ENCODE measurements at regions not wholly inside any gene's neighbourhood (a gene's known extent, or its start where the extent isn't known, plus 50 kb on each side); places are given as distances from the start of the nearest gene placed in this dataset.
"Not testable (repeated sequence)": the region's sequence is repeated elsewhere in the genome, so short reads cannot be mapped to it uniquely, and the experiment has no call there.

GRCh38 chr12:89200217-89200616 is 152.1 kb downstream of the DUSP6 start:
- no peak for TF ChIP-seq CTCF (IDR thresholded peaks at IDR 0.05)
- Histone ChIP-seq H2AFZ (no peak overlapping the region), H3K79me2 (no peaks in the 10 kb centered on the region), H3K4me3 (ENCODE audit: low read depth, low read length) (no peak overlapping the region), H3K27ac (no peak overlapping the region), H3K36me3 (ENCODE audit: control insufficient read depth, insufficient read depth, low read length) (no peaks in the 10 kb centered on the region), H3K4me2 (ENCODE audit: low read length) (no peak overlapping the region), H3K9me3 (ENCODE audit: control insufficient read depth, low read length) (no peaks in the 10 kb centered on the region), H3K9ac (no peak overlapping the region), H3K4me1 (no peaks in the 10 kb centered on the region), H3K27me3 (ENCODE audit: control insufficient read depth, insufficient read depth, low read length) (no peaks in the 10 kb centered on the region)

- no peak overlapping the region for H3K27ac ChIP-seq
- H3K36me3 ChIP-seq (ENCODE audit: control insufficient read depth, insufficient read depth, low read length) = no peaks in the 10 kb centered on the region
- no peaks in the 10 kb centered on the region for H3K79me2 ChIP-seq
- no peak overlapping the region for H3K9ac ChIP-seq
- no peak overlapping the region for H3K4me2 ChIP-seq (ENCODE audit: low read length)
- no peak overlapping the region for H3K4me3 ChIP-seq (ENCODE audit: low read depth, low read length)
- TF ChIP-seq CTCF (IDR thresholded peaks at IDR 0.05) = no peak
- H3K9me3 ChIP-seq (ENCODE audit: control insufficient read depth, low read length) = no peaks in the 10 kb centered on the region
- no peaks in the 10 kb centered on the region for H3K4me1 ChIP-seq
- no peak overlapping the region for H2AFZ ChIP-seq
- H3K27me3 ChIP-seq (ENCODE audit: control insufficient read depth, insufficient read depth, low read length) = no peaks in the 10 kb centered on the region
Measured at GRCh38 chr12:89195470-89195869, 156.8 kb downstream of the DUSP6 start.

DNA sequence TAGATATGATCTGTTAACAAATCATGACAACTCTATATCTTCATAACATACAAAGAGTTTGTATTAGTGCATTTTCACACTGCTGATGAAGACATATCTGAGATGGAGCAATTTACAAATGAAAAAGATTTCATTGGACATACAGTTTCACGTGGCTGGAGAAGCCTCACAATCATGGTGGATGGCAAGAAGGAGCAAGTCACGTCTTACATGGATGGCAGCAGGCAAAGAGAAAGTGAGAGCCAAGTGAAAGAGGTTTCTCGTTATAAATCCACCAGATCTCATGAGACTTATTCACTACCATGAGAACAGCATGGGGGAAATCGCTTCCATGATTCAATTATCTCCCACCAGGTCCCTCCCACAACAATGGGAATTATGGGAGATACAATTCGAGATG is 157.6 kb downstream of the DUSP6 start:
- H3K27ac ChIP-seq = no peak overlapping the region
- H3K4me1 ChIP-seq = no peaks in the 10 kb centered on the region
- TF ChIP-seq CTCF (IDR thresholded peaks at IDR 0.05) = no peak
- H3K9me3 ChIP-seq (ENCODE audit: control insufficient read depth, low read length) = no peaks in the 10 kb centered on the region
- H3K27me3 ChIP-seq (ENCODE audit: control insufficient read depth, insufficient read depth, low read length) = no peaks in the 10 kb centered on the region
- no peak overlapping the region for H2AFZ ChIP-seq
- H3K79me2 ChIP-seq = no peaks in the 10 kb centered on the region
- H3K36me3 ChIP-seq (ENCODE audit: control insufficient read depth, insufficient read depth, low read length) = peaks cover 2% of the 10 kb centered on the region
- no peak overlapping the region for H3K4me2 ChIP-seq (ENCODE audit: low read length)
- H3K4me3 ChIP-seq (ENCODE audit: low read depth, low read length) = no peak overlapping the region
- no peak overlapping the region for H3K9ac ChIP-seq

- no peaks in the 10 kb centered on the region for H3K27me3 ChIP-seq (ENCODE audit: control insufficient read depth, insufficient read depth, low read length)
- no peak overlapping the region for H3K4me2 ChIP-seq (ENCODE audit: low read length)
- no peaks in the 10 kb centered on the region for H3K9me3 ChIP-seq (ENCODE audit: control insufficient read depth, low read length)
- no peaks in the 10 kb centered on the region for H3K79me2 ChIP-seq
- H3K9ac ChIP-seq = no peak overlapping the region
- no peak for TF ChIP-seq CTCF (IDR thresholded peaks at IDR 0.05)
- no peak overlapping the region for H2AFZ ChIP-seq
- H3K27ac ChIP-seq = no peak overlapping the region
- peaks cover 2% of the 10 kb centered on the region for H3K36me3 ChIP-seq (ENCODE audit: control insufficient read depth, insufficient read depth, low read length)
- H3K4me3 ChIP-seq (ENCODE audit: low read depth, low read length) = no peak overlapping the region
- no peaks in the 10 kb centered on the region for H3K4me1 ChIP-seq
Measured at GRCh38 chr12:89192429-89192828, 159.9 kb downstream of the DUSP6 start.

GRCh38 chr12:89191597-89191996 is 160.7 kb downstream of the DUSP6 start:
- not testable (repeated sequence) for H3K79me2 ChIP-seq

More at GRCh38 chr12:89191597-89191996, 160.7 kb downstream of the DUSP6 start:
- H3K27ac ChIP-seq; H3K4me2 ChIP-seq (ENCODE audit: low read length); H2AFZ ChIP-seq; H3K9me3 ChIP-seq (ENCODE audit: control insufficient read depth, low read length); H3K36me3 ChIP-seq (ENCODE audit: control insufficient read depth, insufficient read depth, low read length); H3K4me3 ChIP-seq (ENCODE audit: low read depth, low read length); H3K4me1 ChIP-seq; H3K9ac ChIP-seq; H3K27me3 ChIP-seq (ENCODE audit: control insufficient read depth, insufficient read depth, low read length): not testable (repeated sequence)
